WTC11 (cell line): ENCODE measurements at regions not wholly inside any gene's neighbourhood (a gene's known extent, or its start where the extent isn't known, plus 50 kb on each side); places are given as distances from the start of the nearest gene placed in this dataset.

Experiments used
- ATAC-seq: fragments of 200-7000 bp; cut with Tn5 transposase; 2 replicates; pipeline ENCODE4 v1.10.0; 2021; ENCODE audit warnings: mild to moderate bottlenecking, moderate library complexity
- CTCF ChIA-PET: fragments of 300-600 bp; sonication (Branson Sonifier 250); formaldehyde crosslinking; loops from one replicate; lab custom pipeline; 2021; ENCODE audit warnings: antibody characterized with exemption; lab: Charles Lee
- POLR2A ChIA-PET: fragments of 350-600 bp; sonication (Branson Sonifier 250); formaldehyde crosslinking; loops from one replicate; lab custom pipeline; 2021; ENCODE audit warnings: antibody characterized with exemption; lab: Charles Lee
- DNase-seq: peaks from one replicate; pipeline ENCODE4 v3.0.0; 2021; ENCODE audit warnings: low spot score
- H3K27ac Mint-ChIP-seq: 2 replicates; pipeline ENCODE4 v1.8.0; 2021; ENCODE audit warnings: mixed read lengths
- H3K27me3 Mint-ChIP-seq: 2 replicates; pipeline ENCODE4 v1.8.0; 2021; ENCODE audit warnings: low read depth, mild to moderate bottlenecking, moderate library complexity, mixed read lengths
- H3K36me3 Mint-ChIP-seq: 2 replicates; pipeline ENCODE4 v1.8.0; 2021; ENCODE audit warnings: mixed read lengths
- H3K4me1 Mint-ChIP-seq: 2 replicates; pipeline ENCODE4 v1.8.0; 2022; ENCODE audit warnings: mixed read lengths
- H3K4me3 Mint-ChIP-seq: 2 replicates; pipeline ENCODE4 v1.8.0; 2021; ENCODE audit warnings: mild to moderate bottlenecking, moderate library complexity, mixed read lengths
- H3K9me3 Mint-ChIP-seq: 2 replicates; pipeline ENCODE4 v1.8.0; 2021; ENCODE audit warnings: mixed read lengths
- CBFB ChIP-seq: sonication (generic); formaldehyde crosslinking; IDR thresholded peaks from 2 replicates; pipeline ENCODE4 v1.8.1; 2022; ENCODE audit warnings: mild to moderate bottlenecking, low read depth, missing genetic modification reagents
- HMGA2 ChIP-seq: fragments of 250-450 bp; sonication (Bioruptor Pico); IDR thresholded peaks from 2 replicates; pipeline ENCODE4 v1.4.0; 2021; ENCODE audit warnings: mild to moderate bottlenecking, moderate library complexity
- MYBL2 ChIP-seq: sonication (generic); formaldehyde crosslinking; IDR thresholded peaks from 2 replicates; pipeline ENCODE4 v1.8.1; 2023; ENCODE audit warnings: mild to moderate bottlenecking, moderate library complexity, missing genetic modification reagents
- NR3C1 ChIP-seq: sonication (generic); formaldehyde crosslinking; conservative IDR thresholded peaks from 2 replicates; pipeline ENCODE4 v1.8.1; 2023; ENCODE audit warnings: low read depth, mild to moderate bottlenecking, missing genetic modification reagents
- PRDM15 ChIP-seq: sonication (generic); formaldehyde crosslinking; IDR thresholded peaks from 2 replicates; pipeline ENCODE4 v1.8.0; 2022; ENCODE audit warnings: missing genetic modification reagents
- SP1 ChIP-seq: sonication (generic); formaldehyde crosslinking; conservative IDR thresholded peaks from 2 replicates; pipeline ENCODE4 v1.8.1; 2022; ENCODE audit warnings: missing genetic modification reagents
- TEAD1 ChIP-seq: sonication (generic); formaldehyde crosslinking; IDR thresholded peaks from 2 replicates; pipeline ENCODE4 v1.8.0; 2022; ENCODE audit warnings: mild to moderate bottlenecking, missing genetic modification reagents
- TP53 ChIP-seq: sonication (generic); formaldehyde crosslinking; IDR thresholded peaks from 2 replicates; pipeline ENCODE4 v1.8.1; 2023; ENCODE audit warnings: mild to moderate bottlenecking, missing genetic modification reagents
- ZNF121 ChIP-seq: sonication (generic); formaldehyde crosslinking; IDR thresholded peaks from 2 replicates; pipeline ENCODE4 v1.8.0; 2023; ENCODE audit warnings: missing genetic modification reagents
- ZNF232 ChIP-seq: sonication (generic); formaldehyde crosslinking; IDR thresholded peaks from 2 replicates; pipeline ENCODE4 v1.8.0; 2022; ENCODE audit warnings: mild to moderate bottlenecking, missing genetic modification reagents
- ZNF396 ChIP-seq: fragments of 250-450 bp; sonication (Bioruptor Pico); IDR thresholded peaks from 2 replicates; pipeline ENCODE4 v1.8.0; 2021; ENCODE audit warnings: mild to moderate bottlenecking, moderate library complexity, borderline replicate concordance
- ZNF512 ChIP-seq: sonication (generic); formaldehyde crosslinking; IDR thresholded peaks from 2 replicates; pipeline ENCODE4 v1.8.1; 2022; ENCODE audit warnings: missing genetic modification reagents, borderline replicate concordance
- ZNF532 ChIP-seq: fragments of 250-450 bp; sonication (Bioruptor Pico); IDR thresholded peaks from 2 replicates; pipeline ENCODE4 v1.9.0; 2021; ENCODE audit warnings: mild to moderate bottlenecking, borderline replicate concordance
- ZNF671 ChIP-seq: fragments of 250-450 bp; sonication (Bioruptor Pico); IDR thresholded peaks from 2 replicates; pipeline ENCODE4 v1.8.0; 2021; ENCODE audit warnings: mild to moderate bottlenecking
- ZSCAN18 ChIP-seq: fragments of 250-450 bp; sonication (Bioruptor Pico); IDR thresholded peaks from 2 replicates; pipeline ENCODE4 v2.1.2; 2022; ENCODE audit warnings: mild to moderate bottlenecking, moderate library complexity
- TF ChIP-seq, protein P1 (sequence below): fragments of 250-450 bp; sonication (Bioruptor Pico); IDR thresholded peaks from 2 replicates; pipeline ENCODE4 v1.9.0; 2021; ENCODE audit warnings: moderate library complexity, mild to moderate bottlenecking, inconsistent platforms, borderline replicate concordance
- TF ChIP-seq, protein P2 (sequence below): sonication (generic); formaldehyde crosslinking; IDR thresholded peaks from 2 replicates; pipeline ENCODE4 v1.8.1; 2023; ENCODE audit warnings: mild to moderate bottlenecking, missing genetic modification reagents, moderate library complexity

- POLR2A ChIA-PET: interaction anchor here (0.6 kb wide), 1 partner anchor 344 kb away, joined by 4 read pairs; no protein-coding TSS in a partner anchor
- CTCF ChIA-PET: no interaction called here
- Mint-ChIP-seq H3K4me1 (peaks cover 38% of the 10 kb centered on the region), H3K4me3 (peak overlapping the region; percentile 18; the same call in 1 of the 2 replicates), H3K27ac (peak overlapping the region; percentile 74), H3K27me3 (peaks cover 3% of the 10 kb centered on the region), H3K9me3 (peaks cover 28% of the 10 kb centered on the region), H3K36me3 (peaks cover 34% of the 10 kb centered on the region)
- peak; percentile 41 for ATAC-seq
- TF ChIP-seq SP1: no peak
- no peak for TF ChIP-seq ZNF671
- no peak for TF ChIP-seq ZNF532 (CRISPR knock-in tag)
- no peak for TF ChIP-seq TEAD1 (CRISPR knock-in tag)
- no peak for TF ChIP-seq ZNF121 (CRISPR knock-in tag)
- TF ChIP-seq HMGA2 (CRISPR knock-in tag): no peak
- no peak for TF ChIP-seq MYBL2 (CRISPR knock-in tag)
- no peak for TF ChIP-seq ZNF232 (CRISPR knock-in tag)
- TF ChIP-seq CBFB (CRISPR knock-in tag): no peak
- TF ChIP-seq ZNF396: no peak
- TF ChIP-seq, protein P1, sequence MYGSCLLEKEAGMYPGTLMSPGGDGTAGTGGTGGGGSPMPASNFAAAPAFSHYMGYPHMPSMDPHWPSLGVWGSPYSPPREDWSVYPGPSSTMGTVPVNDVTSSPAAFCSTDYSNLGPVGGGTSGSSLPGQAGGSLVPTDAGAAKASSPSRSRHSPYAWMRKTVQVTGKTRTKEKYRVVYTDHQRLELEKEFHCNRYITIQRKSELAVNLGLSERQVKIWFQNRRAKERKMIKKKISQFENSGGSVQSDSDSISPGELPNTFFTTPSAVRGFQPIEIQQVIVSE (CRISPR knock-in tag): no peak
- no peak for TF ChIP-seq TP53 (CRISPR knock-in tag)
- TF ChIP-seq, protein P2, sequence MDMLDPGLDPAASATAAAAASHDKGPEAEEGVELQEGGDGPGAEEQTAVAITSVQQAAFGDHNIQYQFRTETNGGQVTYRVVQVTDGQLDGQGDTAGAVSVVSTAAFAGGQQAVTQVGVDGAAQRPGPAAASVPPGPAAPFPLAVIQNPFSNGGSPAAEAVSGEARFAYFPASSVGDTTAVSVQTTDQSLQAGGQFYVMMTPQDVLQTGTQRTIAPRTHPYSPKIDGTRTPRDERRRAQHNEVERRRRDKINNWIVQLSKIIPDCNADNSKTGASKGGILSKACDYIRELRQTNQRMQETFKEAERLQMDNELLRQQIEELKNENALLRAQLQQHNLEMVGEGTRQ (CRISPR knock-in tag): no peak
- no peak for TF ChIP-seq PRDM15
- TF ChIP-seq ZSCAN18 (CRISPR knock-in tag): no peak
- TF ChIP-seq NR3C1 (CRISPR knock-in tag): no peak
- no peak for TF ChIP-seq ZNF512 (CRISPR knock-in tag)
- no peak for DNase-seq
Measured at GRCh38 chr16:59514651-59515050, 780.5 kb upstream of the GOT2 start.
